HEK293T (cell line): ENCODE measurements at regions not wholly inside any gene's neighbourhood (a gene's known extent, or its start where the extent isn't known, plus 50 kb on each side); places are given as distances from the start of the nearest gene placed in this dataset.

Source experiments
- ARNT ChIP-seq: fragments of 450-650 bp; IDR thresholded peaks from 2 replicates; pipeline ENCODE4 v1.6.1; 2017; ENCODE audit warnings: mild to moderate bottlenecking
- FOXM1 ChIP-seq: fragments of 450-650 bp; IDR thresholded peaks from 2 replicates; pipeline ENCODE4 v1.6.1; 2017; ENCODE audit warnings: mild to moderate bottlenecking, borderline replicate concordance
- TARDBP ChIP-seq: fragments of 450-650 bp; IDR thresholded peaks from 2 replicates; pipeline ENCODE4 v1.6.1; 2016

- TF ChIP-seq TARDBP (no peak), FOXM1 (no peak), ARNT (no peak)
Observed at GRCh38 chr13:34748596-34748995, 193.5 kb upstream of the NBEA start.
